Renal pelvis (tissue), 1 donor: ENCODE measurements at regions not wholly inside any gene's neighbourhood (a gene's known extent, or its start where the extent isn't known, plus 50 kb on each side); places are given as distances from the start of the nearest gene placed in this dataset.
"Not testable (repeated sequence)": the region's sequence is repeated elsewhere in the genome, so short reads cannot be mapped to it uniquely, and the experiment has no call there.

Source experiments
- DNase-seq: peaks from one replicate; pipeline ENCODE4 v3.0.0-alpha.2; 2013

DNA sequence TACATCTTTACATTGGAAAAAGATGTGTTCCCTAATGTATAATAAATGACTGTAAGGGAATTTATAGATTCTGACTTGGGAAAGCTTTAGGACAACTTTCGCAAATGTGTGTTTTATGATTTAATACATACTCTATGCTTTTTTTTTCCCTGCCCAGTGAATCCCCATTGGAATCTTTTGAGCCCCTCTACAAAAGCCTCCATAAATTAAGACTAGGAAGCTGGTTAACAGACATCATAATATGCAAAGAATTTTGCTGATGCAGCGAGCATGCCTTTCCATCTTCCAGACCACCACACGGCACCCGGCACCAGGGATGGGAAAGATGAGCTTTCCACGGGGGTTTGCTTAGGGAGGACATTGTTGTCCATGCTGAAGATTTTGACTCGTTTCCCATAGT, 156.1 kb upstream of the IVNS1ABP start:
- DNase-seq = no peak

DNA sequence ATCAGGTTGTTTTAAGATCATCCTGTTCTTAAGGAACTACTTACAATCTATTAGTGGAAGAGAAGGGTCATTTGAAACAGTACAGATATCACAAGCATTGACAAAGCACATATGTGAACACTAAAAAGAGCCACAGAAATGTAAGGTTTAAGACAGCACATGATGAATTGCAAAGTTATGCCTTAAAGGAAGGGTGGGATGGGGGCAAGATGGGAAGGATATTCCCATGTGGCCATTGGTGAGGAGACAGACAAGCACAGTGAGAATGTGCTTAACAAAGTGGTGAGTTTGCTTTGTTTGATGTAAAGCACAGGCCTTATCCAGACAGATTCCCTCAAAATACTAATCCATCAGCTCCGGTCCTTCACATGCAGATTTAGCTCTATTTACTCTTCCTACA, 151.6 kb upstream of the IVNS1ABP start:
- DNase-seq = no peak

DNA sequence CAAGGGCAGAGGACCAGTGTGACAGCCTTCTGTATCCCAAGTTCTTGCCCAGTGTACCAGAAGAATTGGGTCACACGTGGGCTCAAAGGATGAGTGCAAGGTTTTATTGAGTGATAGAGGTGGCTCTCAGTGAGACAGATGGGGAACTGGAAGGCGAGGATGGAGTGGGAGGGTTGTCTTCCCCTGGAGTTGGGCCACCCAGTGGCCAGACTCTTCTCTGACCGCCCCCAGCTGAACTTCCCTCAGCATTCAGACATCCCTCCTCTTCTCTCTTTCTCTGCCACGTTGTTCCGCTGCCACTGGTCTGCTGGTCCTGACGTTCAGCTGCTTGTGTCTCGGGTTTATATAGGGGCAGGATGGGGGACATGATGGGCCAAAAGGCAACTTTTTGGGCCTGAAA, 150.1 kb upstream of the IVNS1ABP start:
- no peak for DNase-seq

DNA sequence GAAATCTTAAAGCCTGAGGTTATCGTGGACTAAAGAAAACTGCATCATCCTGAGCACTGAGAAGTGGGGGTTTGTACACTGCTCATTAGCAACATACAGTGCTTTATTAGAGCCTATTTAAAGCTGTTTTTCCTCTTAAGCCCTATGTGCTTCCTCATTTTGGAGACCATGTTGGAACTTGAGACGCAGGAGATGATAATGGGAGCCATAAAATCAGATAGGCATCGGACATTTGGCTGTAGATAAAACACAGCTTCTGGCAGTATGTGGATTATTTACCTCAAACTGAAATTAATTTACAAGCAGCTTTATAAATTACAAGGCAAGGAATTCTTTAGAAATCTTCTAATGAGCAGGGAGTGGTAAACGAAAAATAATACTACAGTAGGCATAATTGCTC, 147.7 kb upstream of the IVNS1ABP start:
- no peak for DNase-seq

DNA sequence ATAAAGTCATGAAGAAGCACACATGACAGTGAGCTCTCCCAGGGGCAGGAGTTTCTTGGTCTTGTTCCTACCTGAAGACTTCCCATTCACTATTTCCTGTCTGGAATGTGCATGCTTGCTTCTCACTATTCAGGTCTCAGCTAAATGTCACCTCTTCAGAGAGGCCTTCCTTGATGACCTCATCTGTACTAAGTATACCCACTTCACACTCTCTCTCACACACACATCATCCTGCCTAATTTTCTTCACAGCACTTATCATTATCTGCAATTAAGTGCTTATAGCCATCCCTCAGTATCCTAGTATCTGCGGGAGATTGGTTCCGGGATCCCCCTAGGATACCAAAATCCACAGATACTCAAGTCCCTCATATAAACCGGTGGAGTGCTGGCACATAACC, 146.4 kb upstream of the IVNS1ABP start:
- DNase-seq = no peak

DNA sequence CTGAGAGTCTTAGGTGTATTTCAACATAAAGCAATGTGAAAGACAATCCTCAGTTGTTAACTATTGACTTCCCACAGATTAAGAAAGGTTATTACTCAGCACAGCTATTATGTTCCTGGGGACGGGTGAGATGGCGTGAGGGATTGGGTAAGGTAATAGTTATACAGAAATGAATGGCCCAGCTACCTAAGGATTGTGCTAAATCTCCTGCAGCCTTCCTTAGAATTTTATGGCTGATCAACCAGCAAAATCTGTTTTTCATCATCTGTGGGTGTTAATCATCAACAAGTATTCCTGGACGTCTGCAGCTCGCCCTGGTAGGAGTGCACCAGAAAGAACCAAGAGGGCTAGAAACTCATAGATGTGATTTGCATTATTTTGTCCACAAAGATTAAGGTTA, 146.0 kb upstream of the IVNS1ABP start:
- no peak for DNase-seq

DNA sequence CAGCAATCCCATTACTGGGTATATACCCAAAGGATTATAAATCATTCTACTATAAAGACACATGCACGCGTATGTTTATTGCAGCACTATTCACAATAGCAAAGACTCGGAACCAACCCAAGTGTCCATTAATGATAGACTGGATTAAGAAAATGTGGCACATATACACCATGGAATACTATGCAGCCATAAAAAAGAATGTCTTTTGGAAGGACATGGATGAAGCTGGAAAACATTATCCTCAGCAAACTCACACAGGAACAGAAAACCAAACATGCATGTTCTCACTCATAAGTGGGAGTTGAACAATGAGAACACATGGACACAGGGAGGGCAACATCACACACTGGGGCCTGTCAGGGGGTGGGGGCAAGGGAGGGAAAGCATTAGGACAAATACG, 143.7 kb upstream of the IVNS1ABP start:
- DNase-seq = not testable (repeated sequence)

DNA sequence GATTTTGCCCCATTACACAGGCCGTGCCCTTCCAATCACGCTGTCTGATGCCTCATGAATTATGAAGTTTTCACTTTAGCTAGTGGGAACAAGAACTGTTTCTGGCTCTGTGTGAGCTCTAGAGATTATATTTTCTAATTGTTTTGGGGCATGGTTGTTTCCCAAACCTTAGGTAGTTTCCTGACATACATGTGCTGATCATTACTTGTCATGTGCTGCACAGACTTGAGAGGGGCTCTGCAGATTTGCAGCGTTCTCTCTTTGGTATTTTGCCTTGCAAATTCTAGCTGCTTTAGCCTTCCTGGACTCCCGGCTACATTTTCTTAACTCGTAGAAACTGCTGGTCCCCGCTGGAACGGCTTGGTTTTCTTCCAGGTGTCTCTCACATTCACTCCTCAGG, 142.1 kb upstream of the IVNS1ABP start:
- no peak for DNase-seq

DNA sequence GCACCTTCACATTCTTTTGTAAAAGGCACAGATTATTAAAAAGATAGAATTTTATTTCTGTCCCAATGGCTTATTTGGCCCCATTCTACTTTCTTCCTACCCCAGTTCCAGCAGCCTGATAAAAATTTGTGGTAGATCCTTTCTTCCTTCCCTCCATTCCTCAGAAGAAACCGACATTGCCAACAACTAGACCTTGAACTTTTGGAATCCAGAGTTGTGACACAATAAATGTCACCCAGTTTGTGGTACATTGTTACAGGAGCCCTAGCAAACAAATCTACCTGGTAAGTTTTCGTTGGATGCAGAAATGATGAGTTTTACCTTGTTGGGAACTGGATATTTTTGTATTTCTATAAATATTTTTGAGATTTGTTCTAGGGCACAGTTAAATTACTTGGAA, 141.6 kb upstream of the IVNS1ABP start:
- DNase-seq = no peak

DNA sequence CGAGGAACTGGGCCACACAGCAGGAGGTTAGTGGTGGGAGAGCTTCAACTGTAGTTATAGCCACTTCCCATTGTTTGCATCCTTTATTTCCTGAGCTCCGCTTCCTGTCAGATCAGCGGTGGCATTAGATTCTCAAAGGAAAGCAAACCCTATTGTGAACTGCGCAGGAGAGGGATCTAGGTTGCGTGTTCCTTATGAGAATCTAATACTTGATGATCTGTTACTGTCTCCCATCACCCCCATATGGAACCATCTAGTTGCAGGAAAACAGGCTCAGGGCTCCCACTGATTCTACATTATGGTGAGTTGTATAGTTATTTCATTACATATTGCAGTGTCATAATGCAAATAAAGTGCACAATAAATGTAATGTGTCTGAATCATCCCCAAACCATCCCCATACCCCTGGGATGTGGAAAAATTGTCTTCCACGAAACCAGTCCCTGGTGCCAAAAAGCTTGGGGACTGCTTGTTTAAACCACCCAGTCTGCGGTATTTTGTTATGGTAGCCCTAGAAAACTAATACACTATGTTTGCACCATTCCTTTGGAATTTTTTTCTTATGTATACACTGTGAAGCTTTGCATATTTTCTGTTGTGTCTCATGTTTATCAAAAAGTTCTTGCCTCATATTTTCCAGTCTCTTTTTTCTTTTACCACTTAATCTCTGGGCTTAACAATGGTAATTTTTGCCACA, 136.6 kb upstream of the IVNS1ABP start:
- DNase-seq = no peak

DNA sequence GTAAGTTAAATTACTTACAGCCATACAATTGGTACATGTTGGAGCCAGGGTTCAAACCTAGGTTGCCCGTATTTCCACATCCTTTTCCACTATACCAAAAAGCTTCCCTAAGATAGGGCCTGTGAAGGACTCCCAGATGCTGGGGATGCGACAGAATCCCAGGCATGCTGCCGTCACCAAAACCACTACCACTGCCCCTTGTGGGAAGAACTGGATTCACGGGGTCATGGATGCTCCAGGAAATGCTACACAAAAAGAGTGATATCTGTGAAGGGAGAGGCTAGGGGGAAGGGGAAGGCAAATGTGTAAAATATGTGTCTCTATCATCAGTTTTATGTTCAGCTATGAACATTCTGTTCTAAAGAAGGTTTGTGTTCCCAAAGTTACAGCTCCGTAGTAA, 133.9 kb upstream of the IVNS1ABP start:
- DNase-seq = no peak

DNA sequence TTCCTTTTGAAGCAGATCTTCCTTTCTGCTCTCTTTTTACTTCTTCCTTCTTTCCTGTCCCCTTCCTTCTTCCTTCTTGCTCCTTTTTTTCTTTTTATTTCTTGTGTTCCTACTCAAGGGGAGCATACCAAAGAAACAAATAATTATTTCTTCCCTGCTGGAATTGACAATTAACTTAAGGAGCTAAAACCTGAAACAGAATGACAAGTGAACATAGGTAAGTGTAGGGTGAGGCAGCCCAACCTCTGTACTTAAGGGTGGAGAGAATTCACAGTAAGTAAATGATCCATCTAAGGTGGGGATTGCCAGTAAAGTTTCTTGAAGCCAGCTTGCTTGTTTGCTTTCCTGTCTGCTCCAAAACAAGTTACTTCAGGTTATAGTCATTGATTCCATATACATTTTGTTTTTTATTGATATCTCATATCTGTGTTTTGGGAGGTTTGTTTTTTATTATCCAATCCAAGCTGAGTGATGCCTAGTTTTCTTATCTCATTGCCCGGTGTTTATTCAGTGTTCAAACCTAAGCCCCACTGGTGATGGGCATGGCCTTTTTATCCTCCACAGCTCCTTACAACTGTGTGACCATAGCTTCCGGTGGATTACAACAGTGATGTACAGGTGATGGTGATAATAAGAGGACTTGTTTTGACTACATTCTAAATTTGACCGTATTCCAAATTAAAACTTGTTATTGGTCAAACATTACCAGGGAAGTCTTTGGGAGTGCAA, 133.2 kb upstream of the IVNS1ABP start:
- no peak for DNase-seq

DNA sequence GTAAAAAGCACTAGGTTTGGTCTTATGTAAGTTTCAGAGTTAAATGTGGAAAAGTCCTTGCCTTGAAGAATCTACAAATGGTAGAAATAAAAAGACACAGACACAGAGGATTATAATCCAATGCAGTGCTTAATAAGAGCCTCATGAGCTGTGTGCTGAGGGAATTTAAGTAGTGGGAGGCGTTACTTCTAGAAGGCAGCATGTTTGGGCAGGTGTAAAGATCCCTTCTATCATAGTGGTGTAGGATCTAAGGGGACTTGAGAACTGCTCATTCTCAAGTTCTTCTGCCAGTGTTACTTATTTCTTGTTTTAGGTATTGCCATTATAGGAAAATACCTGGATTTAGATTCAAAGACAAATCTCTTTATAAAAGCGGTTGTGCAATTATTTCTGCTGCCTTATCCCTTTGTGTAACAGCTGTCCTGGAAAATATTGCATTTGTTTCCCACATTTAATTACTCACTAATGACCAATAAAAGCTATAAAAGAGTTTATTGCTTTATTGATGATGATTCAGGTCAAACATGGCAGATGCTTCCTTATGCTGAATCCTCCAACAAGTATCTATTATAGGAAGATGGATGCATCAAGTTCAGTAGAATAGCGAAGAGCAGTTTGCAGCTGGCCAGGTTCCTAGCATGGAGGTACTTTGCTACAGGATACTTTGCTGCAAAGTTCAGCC, 132.5 kb upstream of the IVNS1ABP start:
- no peak for DNase-seq

DNA sequence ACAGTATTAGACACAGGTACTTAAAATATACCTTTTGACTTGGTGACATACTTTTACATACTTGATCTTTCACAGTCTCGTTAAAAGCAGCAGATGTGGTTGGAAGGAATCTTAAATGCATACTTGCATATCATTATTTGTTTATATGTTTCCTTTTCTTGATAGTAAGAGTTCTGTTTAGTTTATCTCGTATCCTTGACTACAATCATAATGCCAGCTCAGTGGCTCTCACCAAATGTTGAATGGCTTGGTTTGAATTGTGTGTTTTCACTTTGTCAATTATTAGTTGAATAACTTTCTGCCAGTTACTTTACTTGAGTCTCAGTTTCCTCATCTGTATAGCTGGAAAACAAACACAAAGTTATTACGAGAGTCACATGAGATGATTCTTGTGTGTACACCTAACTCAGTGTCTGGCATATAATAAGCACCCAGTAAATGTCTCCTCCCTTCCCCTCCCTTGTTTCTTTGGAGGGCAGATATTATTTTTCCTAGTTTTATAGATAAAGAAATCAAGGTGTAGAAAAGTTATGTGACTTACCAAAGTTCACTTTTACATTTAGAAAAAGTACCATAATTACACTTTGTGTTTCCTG, 131.6 kb upstream of the IVNS1ABP start:
- no peak for DNase-seq

DNA sequence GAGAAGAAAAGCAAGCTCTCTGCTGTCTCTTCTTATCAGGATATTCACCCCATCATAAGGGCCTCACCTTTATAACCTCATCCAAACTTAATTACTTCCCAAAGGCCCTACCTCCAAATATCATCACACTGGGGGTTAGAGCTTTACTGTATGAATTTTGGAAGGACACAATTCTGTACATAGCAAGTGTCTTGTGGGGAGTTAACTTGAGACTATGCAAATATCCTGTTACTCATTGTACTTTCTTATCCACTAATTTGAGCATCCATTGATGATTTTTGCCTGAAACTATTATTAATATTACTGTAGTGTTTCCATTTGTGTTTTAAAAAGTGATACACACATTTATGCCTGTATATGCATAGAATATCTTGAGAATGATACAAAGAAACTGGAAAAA, 129.1 kb upstream of the IVNS1ABP start:
- no peak for DNase-seq

DNA sequence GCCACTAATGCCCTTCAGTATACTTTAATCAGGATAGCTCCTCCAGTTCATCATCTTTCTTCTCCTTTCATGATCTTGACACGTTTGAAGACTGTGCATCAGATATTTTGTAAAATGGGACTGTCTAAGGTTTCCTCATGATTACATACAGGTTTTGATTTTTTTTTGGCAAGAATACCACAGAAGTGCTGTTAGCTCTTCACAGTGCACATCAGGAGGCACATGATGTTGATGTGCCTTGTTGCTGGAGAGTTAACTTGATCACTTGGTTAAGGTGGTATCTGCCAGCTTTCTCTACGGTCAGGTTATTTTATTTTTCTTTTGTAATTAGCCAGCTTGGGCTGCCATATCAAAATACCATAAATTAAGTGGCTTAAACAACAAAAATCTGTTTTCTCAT, 128.6 kb upstream of the IVNS1ABP start:
- DNase-seq = no peak

DNA sequence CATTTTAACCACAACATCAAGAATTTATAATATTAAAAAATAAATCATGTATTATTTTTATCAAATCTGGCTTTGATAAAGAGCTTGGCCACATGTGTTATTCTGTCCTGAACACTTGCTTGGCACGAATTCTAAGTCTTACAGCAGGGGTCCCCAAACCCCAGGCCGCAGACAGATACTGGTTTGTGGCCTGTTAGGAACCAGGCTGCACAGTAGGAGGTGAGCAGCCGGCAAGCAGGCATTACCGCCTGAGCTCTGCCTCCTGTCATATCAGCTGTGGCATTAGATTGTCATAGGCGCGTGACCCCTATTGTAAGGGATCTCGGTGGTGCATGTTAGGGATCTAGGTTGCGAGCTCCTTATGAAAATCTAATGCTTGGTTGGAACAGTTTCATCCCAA, 127.6 kb upstream of the IVNS1ABP start:
- DNase-seq = no peak

DNA sequence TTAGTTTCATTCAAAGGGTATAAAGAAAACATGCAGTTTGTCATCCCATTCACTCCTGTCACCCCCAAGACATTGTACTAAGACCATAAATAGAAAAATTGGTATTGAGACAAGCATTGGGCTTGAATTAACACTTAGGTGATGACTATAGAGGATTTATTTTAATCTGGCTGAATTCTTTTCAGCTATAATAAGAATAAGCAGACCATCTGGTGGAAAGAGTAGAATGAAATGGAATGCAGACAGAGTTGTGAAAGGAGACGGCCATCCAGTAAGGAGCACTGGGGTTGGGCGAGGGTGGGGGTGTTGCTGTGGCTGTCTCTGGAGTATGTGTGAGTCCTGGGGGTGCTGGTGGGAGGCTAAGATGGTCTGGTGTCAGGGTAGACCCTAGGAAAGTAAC, 125.0 kb upstream of the IVNS1ABP start:
- DNase-seq = no peak

DNA sequence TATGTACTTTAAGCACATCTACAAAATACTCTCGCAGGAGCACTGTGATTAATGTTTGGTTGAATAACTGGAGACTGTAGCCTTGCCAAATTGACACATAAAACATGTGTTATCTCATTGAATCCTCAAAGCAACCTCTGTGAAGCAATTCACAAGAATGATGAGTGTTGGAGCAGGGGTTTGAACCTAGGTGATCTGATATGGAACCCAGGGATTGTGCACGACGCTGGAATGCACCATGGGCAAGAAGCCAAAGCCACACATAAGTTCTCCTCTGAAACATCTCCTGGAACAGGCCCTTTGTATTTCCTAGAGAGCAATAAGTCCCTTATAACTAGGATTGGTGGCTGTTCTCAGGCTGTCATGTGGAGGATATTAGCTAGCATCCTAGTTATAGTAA, 124.6 kb upstream of the IVNS1ABP start:
- peak; percentile 48 for DNase-seq

DNA sequence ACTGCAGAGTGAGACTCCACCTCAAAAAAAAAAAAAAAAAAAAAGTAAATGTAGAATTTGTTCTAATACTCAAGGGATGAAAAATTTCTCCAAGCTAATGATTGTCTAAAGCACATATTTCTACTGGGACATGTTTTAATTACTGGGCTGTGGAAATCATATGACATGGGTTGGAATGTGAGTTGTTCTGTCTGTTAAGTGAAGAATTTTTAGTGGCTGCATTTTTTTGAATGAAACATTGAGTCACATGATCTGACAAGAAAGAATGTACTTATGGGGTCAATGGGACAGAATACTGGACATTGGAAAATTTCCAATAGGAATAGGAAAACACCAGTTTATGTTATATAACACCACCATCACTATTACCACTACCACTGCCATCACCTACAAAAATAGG, 123.8 kb upstream of the IVNS1ABP start:
- peak; percentile 65 for DNase-seq

DNA sequence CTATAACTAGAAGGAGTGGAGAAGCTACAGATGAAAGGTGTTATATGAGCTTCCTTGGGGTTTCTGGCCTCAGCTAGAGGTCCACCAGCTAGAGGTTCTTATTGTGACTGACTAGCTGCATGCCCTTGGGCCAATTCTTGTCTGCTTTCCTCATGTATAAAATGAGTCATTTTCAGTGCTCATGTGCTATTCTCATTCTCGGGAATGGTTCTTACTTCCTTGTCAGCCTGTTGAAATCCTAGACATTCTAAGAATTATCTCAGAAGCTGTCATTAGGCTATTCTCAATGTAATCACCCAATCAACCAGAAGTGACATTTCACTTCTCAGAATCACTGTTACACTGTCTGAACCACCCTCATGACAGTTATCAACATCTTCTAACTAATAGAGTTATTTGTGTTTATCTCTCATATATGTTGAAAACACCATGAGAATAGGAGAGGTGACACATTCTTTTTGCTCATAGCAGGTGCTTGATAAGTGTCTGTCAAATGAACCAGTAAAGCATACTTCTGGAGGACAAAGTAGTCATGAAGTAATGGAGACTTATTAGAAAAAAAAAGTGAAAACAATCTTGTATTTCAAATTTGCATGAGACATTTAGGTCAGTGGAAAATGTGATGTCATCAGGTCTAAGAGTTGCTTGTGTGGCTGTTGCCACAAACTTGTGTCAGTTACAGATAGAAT, 122.8 kb upstream of the IVNS1ABP start:
- DNase-seq = no peak

DNA sequence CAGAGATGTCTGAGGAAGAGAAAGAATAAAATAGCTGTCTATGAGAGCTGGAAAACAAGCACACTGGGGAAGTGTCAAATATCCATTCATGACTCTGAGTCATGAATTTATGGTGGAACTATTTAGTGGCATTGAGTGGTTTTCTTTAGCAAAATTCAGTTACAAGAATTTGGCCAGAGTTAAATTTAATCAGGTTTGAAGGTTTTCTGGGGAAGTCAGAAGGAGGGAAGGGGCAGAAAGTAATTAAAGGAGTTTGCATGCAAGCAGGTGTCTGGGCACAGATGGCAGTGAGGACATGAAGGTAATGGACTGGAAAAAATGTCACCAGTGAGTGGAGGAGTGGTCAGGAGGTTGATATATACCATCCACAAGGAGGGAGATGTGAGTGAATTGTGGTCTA, 121.9 kb upstream of the IVNS1ABP start:
- DNase-seq = no peak
